Upper lobe of left lung (tissue), 6 donors: ENCODE measurements at regions not wholly inside any gene's neighbourhood (a gene's known extent, or its start where the extent isn't known, plus 50 kb on each side); places are given as distances from the start of the nearest gene placed in this dataset.
A peak's percentile ranks its signal among the peaks of the same experiment; 100 is the strongest.
"Not testable (repeated sequence)": the region's sequence is repeated elsewhere in the genome, so short reads cannot be mapped to it uniquely, and the experiment has no call there.

ENCODE experiments used
- ATAC-seq, 2 donors: fragments of 200-7000 bp; cut with Tn5 transposase; one replicate each; pipeline ENCODE4 v1.9.1; 2022; ENCODE audit warnings: mild to moderate bottlenecking in 2 of 2, moderate library complexity in 2 of 2; ENCODE audit not compliant: low FRiP score in 2 of 2
- DNase-seq, 2 donors: peaks; one replicate each; pipeline ENCODE4 v3.0.0-alpha.2; 2019 to 2020
- H3K27ac ChIP-seq, 4 donors: fragments of 200-600 bp; sonication (generic); one replicate each; pipeline ENCODE4 v1.5.1; 2016 to 2019
- H3K27me3 ChIP-seq, 4 donors: fragments of 200-600 bp; sonication (generic); one replicate each; pipeline ENCODE4 v1.5.1; 2017 to 2019
- H3K36me3 ChIP-seq, 4 donors: fragments of 200-600 bp; sonication (generic); one replicate each; pipeline ENCODE4 v1.5.1; 2016 to 2019
- H3K4me1 ChIP-seq, 4 donors: fragments of 200-600 bp; sonication (generic); one replicate each; pipeline ENCODE4 v1.5.1; 2018 to 2019
- H3K4me3 ChIP-seq, 4 donors: fragments of 200-600 bp; sonication (generic); one replicate each; pipeline ENCODE4 v1.5.1; 2017 to 2019; ENCODE audit warnings: mild to moderate bottlenecking in 2 of 4, moderate library complexity in 1 of 4
- H3K9me3 ChIP-seq, 4 donors: fragments of 200-600 bp; sonication (generic); one replicate each; pipeline ENCODE4 v1.5.1; 2018 to 2019
- EP300 ChIP-seq, 4 donors: sonication (generic); formaldehyde crosslinking; IDR thresholded peaks; one replicate each; pipeline ENCODE4 v1.5.1; 2017; ENCODE audit warnings: antibody characterized with exemption in 4 of 4, control low read depth in 2 of 4
- POLR2A ChIP-seq, 4 donors: fragments of 450-650 bp; IDR thresholded peaks; one replicate each; pipeline ENCODE4 v1.5.1; 2016 to 2017; ENCODE audit warnings: antibody characterized with exemption in 4 of 4, mild to moderate bottlenecking in 2 of 4
- POLR2AphosphoS5 ChIP-seq, 2 donors: sonication (generic); formaldehyde crosslinking; IDR thresholded peaks; one replicate each; pipeline ENCODE4 v1.5.1; 2017; ENCODE audit warnings: antibody characterized with exemption in 2 of 2
- WGBS, 2 donors: methylation state at CpG; one replicate each; pipeline ENCODE4 v1.1.5; 2017 to 2018; 5-methylcytosine and 5-hydroxymethylcytosine counted together
- TF ChIP-seq, protein P1 (sequence below), 6 experiments: fragments of 450-650 bp in 4 of 6; fragments of 200-600 bp in 2 of 6; sonication (generic) in 2 of 6; IDR thresholded peaks; one replicate each; pipeline ENCODE4 v1.5.1; 2016 to 2019; ENCODE audit warnings: antibody characterized with exemption in 6 of 6
- donor health status: DM: no; HTN: no; CAD: no; lungs with moderate emphysema.
- donor health status: DM: no; HTN: yes; CAD: no; lungs with severe emphysema.

DNA sequence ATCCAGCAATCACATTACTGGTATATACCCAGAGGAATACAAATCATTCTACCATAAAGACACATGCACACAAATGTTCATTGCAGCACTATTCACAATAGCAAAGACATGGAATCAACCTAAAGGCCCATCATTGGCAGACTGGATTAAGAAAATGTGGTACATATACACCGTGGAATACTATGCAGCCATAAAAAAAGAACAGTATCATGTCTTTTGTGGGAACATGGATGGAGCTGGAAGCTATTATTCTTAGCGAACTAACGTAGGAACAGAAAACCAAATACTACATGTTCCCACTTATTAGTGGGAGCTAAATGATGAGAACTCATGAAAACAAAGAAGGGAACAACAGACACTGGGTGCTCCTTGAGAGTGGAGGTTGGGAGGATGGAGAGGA is 60.9 kb downstream of the PGRMC1 start:
- not testable (repeated sequence) for H3K27me3 ChIP-seq, H3K4me1 ChIP-seq, H3K4me3 ChIP-seq, H3K36me3 ChIP-seq, DNase-seq, ATAC-seq, H3K27ac ChIP-seq, H3K9me3 ChIP-seq
- 78 to 94% methylated on average over 3 of the region's 3 CpGs for WGBS, 2 donors

GRCh38 chrX:119299812-119300211 is 63.7 kb downstream of the PGRMC1 start:
- ATAC-seq, H3K36me3 ChIP-seq, H3K9me3 ChIP-seq, DNase-seq, H3K27me3 ChIP-seq, H3K27ac ChIP-seq, H3K4me3 ChIP-seq, H3K4me1 ChIP-seq: not testable (repeated sequence)
- 94 to 96% methylated on average over 5 to 10 of the region's 16 CpGs for WGBS, 2 donors

DNA sequence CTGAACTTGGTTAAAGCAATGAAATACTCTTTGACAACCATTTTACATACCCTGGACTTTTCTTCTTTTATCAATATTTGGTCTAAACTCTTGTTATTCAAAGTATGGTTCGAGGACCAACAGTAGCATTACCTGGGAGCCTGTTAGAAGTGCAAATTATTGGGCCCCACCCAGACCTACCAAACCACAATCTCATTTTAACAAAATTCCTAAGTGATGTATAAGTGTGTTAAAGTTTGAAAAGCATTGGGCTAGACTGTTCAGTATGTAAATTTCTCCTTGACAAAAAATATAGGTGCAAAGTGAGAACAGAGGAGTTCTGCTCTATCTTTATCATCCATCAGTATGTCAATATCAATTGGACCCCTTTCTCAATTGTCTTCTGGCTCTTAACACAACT is 67.1 kb downstream of the PGRMC1 start:
- ATAC-seq (no peak), DNase-seq (no peak)
- no peaks in the 10 kb centered on the region for H3K36me3 ChIP-seq
- H3K4me1 ChIP-seq = no peaks in the 10 kb centered on the region
- no peak overlapping the region for H3K4me3 ChIP-seq
- H3K27ac ChIP-seq = no peak overlapping the region
- no peaks in the 10 kb centered on the region for H3K27me3 ChIP-seq
- H3K9me3 ChIP-seq = no peaks in the 10 kb centered on the region
- TF ChIP-seq EP300 (IDR thresholded peaks at IDR 0.05) = no peak
- TF ChIP-seq, protein P1, sequence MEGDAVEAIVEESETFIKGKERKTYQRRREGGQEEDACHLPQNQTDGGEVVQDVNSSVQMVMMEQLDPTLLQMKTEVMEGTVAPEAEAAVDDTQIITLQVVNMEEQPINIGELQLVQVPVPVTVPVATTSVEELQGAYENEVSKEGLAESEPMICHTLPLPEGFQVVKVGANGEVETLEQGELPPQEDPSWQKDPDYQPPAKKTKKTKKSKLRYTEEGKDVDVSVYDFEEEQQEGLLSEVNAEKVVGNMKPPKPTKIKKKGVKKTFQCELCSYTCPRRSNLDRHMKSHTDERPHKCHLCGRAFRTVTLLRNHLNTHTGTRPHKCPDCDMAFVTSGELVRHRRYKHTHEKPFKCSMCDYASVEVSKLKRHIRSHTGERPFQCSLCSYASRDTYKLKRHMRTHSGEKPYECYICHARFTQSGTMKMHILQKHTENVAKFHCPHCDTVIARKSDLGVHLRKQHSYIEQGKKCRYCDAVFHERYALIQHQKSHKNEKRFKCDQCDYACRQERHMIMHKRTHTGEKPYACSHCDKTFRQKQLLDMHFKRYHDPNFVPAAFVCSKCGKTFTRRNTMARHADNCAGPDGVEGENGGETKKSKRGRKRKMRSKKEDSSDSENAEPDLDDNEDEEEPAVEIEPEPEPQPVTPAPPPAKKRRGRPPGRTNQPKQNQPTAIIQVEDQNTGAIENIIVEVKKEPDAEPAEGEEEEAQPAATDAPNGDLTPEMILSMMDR (IDR thresholded peaks at IDR 0.05) = no peak
- no peak for TF ChIP-seq POLR2A (IDR thresholded peaks at IDR 0.05)
- no peak for TF ChIP-seq POLR2AphosphoS5 (IDR thresholded peaks at IDR 0.05)
- WGBS, 2 donors = 19 to 71% methylated on average over 1 of the region's 1 CpG

GRCh38 chrX:119325456-119325855 is 73.7 kb upstream of the SLC25A43 start:
- DNase-seq (no peak), ATAC-seq (no peak)
- 75% methylated on average over 2 to 3 of the region's 3 CpGs for WGBS, 2 donors
- Histone ChIP-seq H3K27ac (no peak overlapping the region), H3K9me3 (no peaks in the 10 kb centered on the region), H3K36me3 (no peaks in the 10 kb centered on the region), H3K4me1 (no peaks in the 10 kb centered on the region), H3K4me3 (no peak overlapping the region), H3K27me3 (no peaks in the 10 kb centered on the region)
- TF ChIP-seq, protein P1 (IDR thresholded peaks at IDR 0.05) = no peak
- TF ChIP-seq POLR2A (IDR thresholded peaks at IDR 0.05) (no peak), POLR2AphosphoS5 (IDR thresholded peaks at IDR 0.05) (no peak), EP300 (IDR thresholded peaks at IDR 0.05) (no peak)

DNA sequence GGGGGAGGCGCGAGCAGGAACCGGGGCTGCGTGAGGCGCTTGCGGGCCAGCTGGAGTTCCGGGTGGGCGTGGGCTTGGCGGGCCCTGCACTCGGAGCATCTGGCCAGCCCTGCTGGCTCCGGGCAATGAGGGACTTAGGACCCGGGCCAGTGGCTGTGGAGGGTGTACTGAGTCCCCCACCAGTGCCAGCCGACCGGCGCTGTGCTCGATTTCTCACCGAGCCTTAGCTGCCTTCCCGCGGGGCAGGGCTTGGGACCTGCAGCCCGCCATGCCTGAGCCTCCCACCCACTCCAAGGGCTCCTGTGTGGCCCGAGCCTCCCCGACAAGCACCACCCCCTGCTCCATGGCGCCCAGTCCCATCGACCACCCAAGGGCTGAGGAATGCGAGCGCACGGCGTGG is 67.3 kb upstream of the SLC25A43 start:
- peak in 1 of 2 donors; percentile 39 for DNase-seq
- WGBS, 2 donors = 92% methylated on average over 25 of the region's 28 CpGs; no CpG with 5 or more reads in 1 of the 2 donors
- H3K4me3 ChIP-seq, ATAC-seq, H3K9me3 ChIP-seq, H3K27ac ChIP-seq, H3K36me3 ChIP-seq, H3K4me1 ChIP-seq, H3K27me3 ChIP-seq: not testable (repeated sequence)

- not testable (repeated sequence) for H3K9me3 ChIP-seq, H3K36me3 ChIP-seq, ATAC-seq, DNase-seq, H3K4me3 ChIP-seq, H3K27ac ChIP-seq, H3K4me1 ChIP-seq, H3K27me3 ChIP-seq
- WGBS, 2 donors = 88% methylated on average over 2 to 21 of the region's 24 CpGs
These were observed 66.0 kb upstream of the SLC25A43 start for GRCh38 chrX:119332855-119333720.

GRCh38 chrX:119333721-119334032 is 65.5 kb upstream of the SLC25A43 start:
- H3K4me3 ChIP-seq, H3K9me3 ChIP-seq, ATAC-seq, H3K27ac ChIP-seq, H3K27me3 ChIP-seq, H3K4me1 ChIP-seq, H3K36me3 ChIP-seq: not testable (repeated sequence)
- WGBS, 2 donors = 96% methylated on average over 11 of the region's 14 CpGs; no CpG with 5 or more reads in 1 of the 2 donors
- peak in 1 of 2 donors; percentile 45 for DNase-seq

DNA sequence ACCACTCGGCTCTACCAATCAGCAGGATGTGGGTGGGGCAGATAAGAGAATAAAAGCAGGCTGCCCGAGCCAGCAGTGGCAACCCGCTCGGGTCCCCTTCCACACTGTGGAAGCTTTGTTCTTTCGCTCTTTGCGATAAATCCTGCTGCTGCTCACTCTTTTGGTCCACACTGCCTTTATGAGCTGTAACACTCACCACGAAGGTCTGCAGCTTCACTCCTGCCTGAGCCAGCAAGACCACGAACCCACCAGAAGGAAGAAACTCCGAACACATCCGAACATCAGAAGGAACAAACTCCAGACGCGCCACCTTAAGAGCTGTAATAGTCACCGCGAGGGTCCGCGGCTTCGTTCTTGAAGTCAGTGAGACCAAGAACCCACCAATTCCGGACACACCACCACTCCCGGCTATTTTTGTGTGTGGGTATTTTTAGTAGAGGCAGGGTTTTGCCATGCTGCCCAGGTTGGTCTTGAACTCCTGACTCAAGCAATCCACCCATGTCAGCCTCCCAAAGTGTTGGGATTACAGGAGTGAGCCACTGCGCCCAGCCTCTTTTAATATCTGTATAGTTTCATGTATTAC is 64.6 kb upstream of the SLC25A43 start:
- ATAC-seq, H3K9me3 ChIP-seq, H3K27me3 ChIP-seq, DNase-seq, H3K4me3 ChIP-seq, H3K36me3 ChIP-seq, H3K27ac ChIP-seq, H3K4me1 ChIP-seq: not testable (repeated sequence)
- 89 to 95% methylated on average over 13 to 20 of the region's 20 CpGs for WGBS, 2 donors
